ENCODE measurements at regions not wholly inside any gene's neighbourhood (a gene's known extent, or its start where the extent isn't known, plus 50 kb on each side); places are given as distances from the start of the nearest gene placed in this dataset.
A peak's percentile ranks its signal among the peaks of the same experiment; 100 is the strongest.

DNA sequence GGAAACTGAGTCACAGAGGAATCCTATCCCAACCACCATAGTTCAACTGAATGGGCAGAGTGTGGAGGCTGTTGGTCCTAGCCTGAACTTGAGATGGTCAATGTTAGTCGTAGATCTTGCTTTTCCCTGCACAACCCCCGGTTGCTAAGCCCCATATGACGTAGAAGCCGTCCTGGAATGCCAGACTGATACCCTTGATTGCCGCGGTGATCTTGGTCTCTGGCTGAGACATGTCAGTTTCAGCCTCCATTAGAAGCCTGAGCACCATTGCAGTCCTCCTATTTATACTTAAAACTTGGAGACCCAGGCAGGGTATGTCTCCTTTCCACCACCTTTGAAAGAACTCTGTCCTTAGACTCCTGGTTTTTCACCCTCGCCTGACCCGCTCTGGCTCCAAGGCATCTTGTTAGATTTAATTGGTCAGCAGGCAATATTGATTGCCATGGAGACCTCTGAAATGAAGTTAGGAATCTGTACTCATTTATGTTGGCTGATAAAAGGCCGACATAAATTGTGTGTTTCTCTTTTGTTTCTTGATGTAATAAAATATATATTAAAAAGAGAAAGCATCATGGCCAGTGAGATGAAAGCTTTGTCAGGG is 53.4 kb downstream of the RPLP1 start:
- Mint-ChIP-seq H3K9me3 (no peaks in the 10 kb centered on the region), H3K27ac (no peak overlapping the region), H3K36me3 (ENCODE audit: low read depth) (no peaks in the 10 kb centered on the region), H3K4me1 (ENCODE audit: low read depth) (peaks cover 12% of the 10 kb centered on the region), H3K27me3 (no peaks in the 10 kb centered on the region), H3K4me3 (no peak overlapping the region)
- no peak for DNase-seq

DNA sequence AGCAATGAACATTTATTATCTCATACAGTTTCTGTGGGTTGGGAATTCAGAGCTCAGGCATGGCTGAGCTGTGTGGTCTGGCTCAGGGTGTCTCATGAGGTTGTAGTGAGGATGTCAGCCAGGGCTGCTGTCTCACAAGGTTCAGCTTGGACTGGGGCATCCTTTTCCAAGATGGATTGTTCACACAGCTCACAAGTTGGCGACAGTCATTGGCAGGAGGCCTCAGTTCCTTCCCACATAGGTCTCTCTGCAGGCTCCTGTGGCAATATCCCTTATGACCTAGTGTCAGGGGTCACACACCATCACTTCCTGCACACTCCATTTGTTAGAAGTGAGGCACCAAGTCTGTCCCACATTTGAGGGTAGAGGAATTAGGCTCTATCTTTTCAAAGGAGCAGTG is 56.0 kb downstream of the RPLP1 start:
- no peaks in the 10 kb centered on the region for H3K9me3 Mint-ChIP-seq
- H3K4me1 Mint-ChIP-seq (ENCODE audit: low read depth), result peaks cover 12% of the 10 kb centered on the region
- H3K36me3 Mint-ChIP-seq (ENCODE audit: low read depth), result no peaks in the 10 kb centered on the region
- no peak for DNase-seq
- no peak overlapping the region for H3K27ac Mint-ChIP-seq
- no peak overlapping the region for H3K4me3 Mint-ChIP-seq
- peaks cover 10% of the 10 kb centered on the region for H3K27me3 Mint-ChIP-seq

DNA sequence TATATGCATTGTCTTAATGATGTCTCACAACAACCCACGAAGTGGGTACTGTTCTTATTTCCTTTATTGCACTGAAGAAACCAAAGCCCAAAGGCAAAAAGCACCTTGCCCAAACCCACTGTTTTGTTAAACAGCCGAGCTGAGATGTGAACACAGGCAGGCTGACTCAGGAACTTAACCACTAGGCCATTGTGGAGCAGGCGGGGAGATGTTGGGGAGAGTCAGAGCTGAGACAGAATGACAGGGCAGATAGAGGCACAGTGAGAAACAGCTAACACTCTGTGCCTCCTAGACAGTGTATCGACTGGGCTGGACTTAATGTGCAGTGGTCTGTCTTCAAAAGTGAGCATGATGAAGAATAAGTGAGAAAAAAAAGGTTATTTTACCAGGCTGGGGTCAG is 56.5 kb downstream of the RPLP1 start:
- Mint-ChIP-seq H3K4me3 (no peak overlapping the region), H3K36me3 (ENCODE audit: low read depth) (no peaks in the 10 kb centered on the region), H3K9me3 (no peaks in the 10 kb centered on the region), H3K4me1 (ENCODE audit: low read depth) (peaks cover 12% of the 10 kb centered on the region), H3K27me3 (peaks cover 14% of the 10 kb centered on the region), H3K27ac (no peak overlapping the region)
- no peak for DNase-seq

DNA sequence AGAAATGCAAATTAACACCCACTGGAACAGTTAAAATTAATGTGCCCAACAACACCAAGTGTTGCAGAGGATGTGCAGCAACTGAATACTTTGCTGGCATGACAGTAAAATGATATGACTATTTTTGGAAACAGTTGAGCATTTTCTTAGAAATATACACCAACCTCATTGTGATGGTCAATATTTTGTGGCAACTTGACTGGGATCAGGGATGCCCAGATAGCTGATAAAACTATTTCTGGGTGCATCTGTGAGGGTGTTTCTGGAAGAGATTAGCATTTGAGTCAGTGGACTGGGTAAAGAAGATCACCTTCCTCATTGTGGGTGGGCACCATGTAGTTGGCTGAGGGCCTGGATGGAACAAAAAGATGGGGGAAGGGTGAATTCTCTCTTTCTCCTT is 57.9 kb downstream of the RPLP1 start:
- no peak overlapping the region for H3K27ac Mint-ChIP-seq
- peaks cover 14% of the 10 kb centered on the region for H3K27me3 Mint-ChIP-seq
- peaks cover 12% of the 10 kb centered on the region for H3K4me1 Mint-ChIP-seq (ENCODE audit: low read depth)
- H3K36me3 Mint-ChIP-seq (ENCODE audit: low read depth), result no peaks in the 10 kb centered on the region
- no peaks in the 10 kb centered on the region for H3K9me3 Mint-ChIP-seq
- no peak overlapping the region for H3K4me3 Mint-ChIP-seq
- DNase-seq, result no peak

DNA sequence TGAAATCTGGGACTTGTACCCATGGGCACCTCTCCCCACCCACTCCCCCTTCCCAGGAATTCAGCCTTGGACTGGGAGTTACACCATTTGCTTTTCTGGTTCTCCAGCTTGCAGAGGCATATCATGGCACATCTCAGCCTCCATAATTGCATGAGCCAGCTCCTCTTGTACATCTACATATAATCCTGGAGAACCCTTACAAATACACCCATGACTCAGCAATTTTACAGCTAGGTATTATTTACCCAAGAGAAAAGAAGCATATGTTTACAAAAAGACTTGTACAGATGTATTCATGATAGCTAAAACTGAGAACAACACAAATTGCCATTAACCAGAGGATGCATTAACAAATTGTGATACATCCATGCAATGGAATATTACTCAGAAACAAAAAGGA is 58.4 kb downstream of the RPLP1 start:
- Mint-ChIP-seq H3K36me3 (ENCODE audit: low read depth) (no peaks in the 10 kb centered on the region), H3K27me3 (peaks cover 14% of the 10 kb centered on the region), H3K27ac (no peak overlapping the region), H3K4me1 (ENCODE audit: low read depth) (peaks cover 12% of the 10 kb centered on the region), H3K4me3 (no peak overlapping the region), H3K9me3 (no peaks in the 10 kb centered on the region)
- no peak for DNase-seq

DNA sequence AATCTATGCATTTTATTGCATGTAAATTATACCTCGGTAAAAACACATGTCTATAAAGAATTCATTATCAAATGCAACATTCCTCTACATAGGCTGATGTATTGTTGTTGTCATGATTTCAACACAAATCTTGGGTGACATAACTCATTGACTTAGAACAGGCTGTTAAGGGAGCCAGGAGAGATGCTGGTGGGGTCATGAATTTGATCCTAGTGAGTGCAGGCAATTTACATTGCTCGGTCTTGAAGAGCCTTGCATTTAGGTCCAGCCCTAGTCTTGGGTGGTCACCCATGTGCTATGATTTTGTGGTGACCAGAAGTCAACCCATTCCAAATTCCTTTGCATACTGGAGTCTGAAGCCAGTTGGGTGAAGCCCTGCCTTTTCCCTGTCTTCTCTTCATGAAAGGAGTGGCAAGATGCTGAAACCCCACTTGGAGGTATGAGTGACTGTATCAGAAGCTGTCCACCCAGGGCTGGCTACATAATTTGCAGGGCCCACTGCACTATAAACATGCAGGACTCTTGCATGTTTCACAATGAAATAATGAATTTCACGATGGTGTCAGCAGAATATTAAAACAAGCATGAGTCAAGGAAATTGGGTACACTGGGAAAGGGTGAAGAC is 59.2 kb downstream of the RPLP1 start:
- H3K36me3 Mint-ChIP-seq (ENCODE audit: low read depth), result no peaks in the 10 kb centered on the region
- no peak overlapping the region for H3K27ac Mint-ChIP-seq
- H3K9me3 Mint-ChIP-seq, result no peaks in the 10 kb centered on the region
- H3K27me3 Mint-ChIP-seq, result peaks cover 18% of the 10 kb centered on the region
- DNase-seq, result no peak
- no peak overlapping the region for H3K4me3 Mint-ChIP-seq
- peaks cover 12% of the 10 kb centered on the region for H3K4me1 Mint-ChIP-seq (ENCODE audit: low read depth)

DNA sequence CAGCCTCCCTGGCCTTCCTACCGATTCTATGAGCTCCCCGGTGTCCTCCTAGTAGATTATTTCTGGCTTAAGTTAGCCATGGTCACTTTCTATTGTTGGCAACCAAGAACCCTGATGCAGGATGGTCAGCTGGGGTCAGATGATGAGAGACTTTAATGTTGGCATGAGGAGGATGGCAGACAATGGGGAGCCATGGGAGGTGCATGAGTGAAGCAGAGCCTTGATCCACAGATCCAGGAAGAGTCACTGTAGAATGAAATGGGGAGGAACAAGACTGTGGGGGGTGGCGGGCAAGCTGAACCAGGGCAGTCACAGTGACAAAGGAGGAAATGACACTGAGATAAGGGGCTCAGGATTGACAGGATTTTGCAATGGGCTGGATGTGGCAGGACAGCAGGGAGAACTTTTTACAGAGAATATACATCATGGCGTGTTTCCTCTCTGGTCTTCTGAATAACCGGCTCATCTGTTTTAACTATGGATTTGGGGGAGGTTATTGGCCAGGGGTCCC is 60.9 kb downstream of the RPLP1 start:
- Mint-ChIP-seq H3K27ac (no peak overlapping the region), H3K9me3 (no peaks in the 10 kb centered on the region), H3K4me3 (no peak overlapping the region), H3K36me3 (ENCODE audit: low read depth) (no peaks in the 10 kb centered on the region), H3K27me3 (peaks cover 22% of the 10 kb centered on the region), H3K4me1 (ENCODE audit: low read depth) (peaks cover 10% of the 10 kb centered on the region)
- no peak for DNase-seq

DNA sequence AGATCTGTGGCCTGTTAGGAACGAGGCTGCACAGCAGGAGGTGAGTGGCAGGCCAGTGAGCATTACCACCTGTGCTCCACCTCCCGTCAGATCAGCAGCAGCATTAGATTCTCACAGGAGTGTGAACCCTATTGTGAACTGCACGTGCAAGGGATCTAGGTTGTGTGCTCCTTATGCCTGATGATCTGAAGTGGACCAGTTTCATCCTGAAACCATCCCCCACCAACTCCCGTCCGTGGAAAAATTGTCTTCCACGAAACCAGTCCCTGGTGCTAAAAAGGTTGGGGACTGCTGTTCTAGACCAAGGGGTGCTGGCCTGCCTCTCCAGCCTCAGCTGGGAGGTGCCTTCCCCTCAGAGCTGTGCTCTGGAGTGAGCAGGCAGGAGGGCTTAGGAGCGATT is 61.4 kb downstream of the RPLP1 start:
- no peak for DNase-seq
- H3K4me1 Mint-ChIP-seq (ENCODE audit: low read depth), result peaks cover 10% of the 10 kb centered on the region
- no peaks in the 10 kb centered on the region for H3K36me3 Mint-ChIP-seq (ENCODE audit: low read depth)
- no peaks in the 10 kb centered on the region for H3K9me3 Mint-ChIP-seq
- H3K4me3 Mint-ChIP-seq, result no peak overlapping the region
- peaks cover 25% of the 10 kb centered on the region for H3K27me3 Mint-ChIP-seq
- H3K27ac Mint-ChIP-seq, result no peak overlapping the region

DNA sequence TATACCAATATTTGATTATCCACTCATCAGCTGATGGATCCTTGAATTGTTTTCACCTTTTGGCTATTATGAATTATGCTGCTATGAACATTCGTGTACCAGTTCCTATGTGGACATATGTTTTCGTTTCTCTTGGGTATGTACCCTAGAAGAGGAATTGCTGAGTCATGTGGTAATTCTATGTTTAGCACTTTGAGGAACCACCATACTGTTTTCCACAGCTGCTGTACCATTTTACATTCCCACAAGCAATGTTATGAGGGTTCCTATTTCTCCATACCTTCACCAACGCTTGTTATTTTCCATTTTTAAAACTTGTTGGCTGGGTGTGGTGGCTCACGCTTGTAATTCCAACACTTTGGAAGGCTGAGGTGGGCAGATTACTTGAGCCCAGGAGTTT is 62.9 kb downstream of the RPLP1 start:
- Mint-ChIP-seq H3K9me3 (no peaks in the 10 kb centered on the region), H3K4me3 (no peak overlapping the region), H3K4me1 (ENCODE audit: low read depth) (peaks cover 2% of the 10 kb centered on the region), H3K27me3 (peaks cover 28% of the 10 kb centered on the region), H3K36me3 (ENCODE audit: low read depth) (no peaks in the 10 kb centered on the region), H3K27ac (no peak overlapping the region)
- DNase-seq, result no peak

DNA sequence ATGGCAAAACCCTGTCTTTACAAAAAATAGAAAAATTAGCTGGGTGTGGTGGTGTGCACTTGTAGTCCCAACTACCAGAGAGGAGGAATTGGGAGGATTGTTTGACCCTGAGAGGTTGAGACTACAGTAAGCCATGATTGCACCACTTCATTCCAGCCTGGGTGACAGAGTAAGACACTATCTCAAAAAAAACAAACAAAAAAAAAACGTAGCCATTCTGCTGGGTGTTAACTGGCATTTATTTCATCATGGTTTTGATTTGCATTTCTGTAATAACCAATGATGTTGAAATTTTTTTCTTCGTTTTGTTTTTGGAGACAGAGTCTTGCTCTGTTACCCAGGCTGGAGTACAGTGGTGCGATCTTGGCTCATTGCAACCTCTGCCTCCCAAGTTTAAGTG is 63.3 kb downstream of the RPLP1 start:
- Mint-ChIP-seq H3K36me3 (ENCODE audit: low read depth) (no peaks in the 10 kb centered on the region), H3K9me3 (no peaks in the 10 kb centered on the region), H3K4me1 (ENCODE audit: low read depth) (no peaks in the 10 kb centered on the region), H3K27me3 (peaks cover 28% of the 10 kb centered on the region), H3K27ac (no peak overlapping the region), H3K4me3 (no peak overlapping the region)
- no peak for DNase-seq

DNA sequence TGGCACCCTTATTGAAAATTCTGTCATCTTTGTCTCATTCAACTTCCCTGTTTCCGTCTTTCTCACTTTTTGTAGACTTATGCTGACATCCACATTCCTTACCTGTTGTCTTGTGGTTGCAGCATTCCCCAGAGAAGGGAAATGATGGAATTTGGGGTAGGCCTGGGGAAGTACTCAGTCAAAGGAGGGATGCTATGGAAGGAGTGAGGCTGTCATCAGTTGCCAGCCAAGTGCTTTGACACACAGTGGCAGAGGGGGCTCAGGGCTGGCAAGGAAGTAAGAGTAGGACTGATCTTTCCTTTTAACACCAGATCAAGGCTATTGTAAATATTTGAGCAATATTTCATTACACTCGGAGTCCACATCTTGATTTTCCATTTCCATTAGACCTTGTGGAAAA is 64.4 kb downstream of the RPLP1 start:
- Mint-ChIP-seq H3K4me3 (no peak overlapping the region), H3K36me3 (ENCODE audit: low read depth) (no peaks in the 10 kb centered on the region), H3K27ac (no peak overlapping the region), H3K27me3 (peaks cover 28% of the 10 kb centered on the region), H3K9me3 (no peaks in the 10 kb centered on the region), H3K4me1 (ENCODE audit: low read depth) (no peaks in the 10 kb centered on the region)
- no peak for DNase-seq

DNA sequence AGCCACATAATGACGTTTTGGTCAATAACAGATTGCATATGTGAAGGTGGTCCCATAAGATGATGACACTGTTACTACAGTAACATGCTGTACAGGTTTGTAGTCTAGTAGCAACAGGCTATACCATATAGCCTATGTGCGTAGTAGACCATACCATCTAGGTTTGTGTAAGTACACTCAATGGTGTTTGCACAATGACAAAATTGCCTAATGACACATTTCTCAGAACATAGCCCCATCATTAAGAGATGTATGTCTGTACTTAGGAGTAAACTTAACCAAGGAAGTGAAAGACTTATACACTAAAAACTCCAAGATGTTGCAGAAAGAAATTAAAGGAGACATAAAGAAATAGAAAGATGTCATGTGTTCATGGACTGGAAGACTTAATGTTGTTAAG is 66.2 kb downstream of the RPLP1 start:
- H3K36me3 Mint-ChIP-seq (ENCODE audit: low read depth), result no peaks in the 10 kb centered on the region
- peaks cover 4% of the 10 kb centered on the region for H3K4me1 Mint-ChIP-seq (ENCODE audit: low read depth)
- no peak for DNase-seq
- no peak overlapping the region for H3K4me3 Mint-ChIP-seq
- no peaks in the 10 kb centered on the region for H3K9me3 Mint-ChIP-seq
- H3K27me3 Mint-ChIP-seq, result peaks cover 17% of the 10 kb centered on the region
- no peak overlapping the region for H3K27ac Mint-ChIP-seq

DNA sequence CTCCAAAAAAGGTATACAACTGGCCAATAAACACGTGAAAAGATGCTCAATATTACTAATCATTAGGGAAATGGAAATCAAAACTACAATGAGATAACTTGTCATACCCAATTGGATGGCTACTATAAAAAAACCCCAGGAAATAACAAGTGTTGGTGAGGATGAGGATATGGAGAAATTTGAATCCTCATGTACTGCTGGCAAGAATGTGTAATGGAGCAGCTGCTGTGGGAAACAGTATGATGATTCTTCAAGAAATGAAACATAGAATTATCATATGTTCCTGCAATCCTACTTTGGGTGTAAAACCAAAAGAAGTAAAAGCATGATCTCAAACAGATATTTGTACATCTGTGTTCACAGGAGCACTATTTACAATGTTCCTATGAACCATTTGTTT is 67.4 kb downstream of the RPLP1 start:
- H3K27ac Mint-ChIP-seq, result no peak overlapping the region
- no peaks in the 10 kb centered on the region for H3K36me3 Mint-ChIP-seq (ENCODE audit: low read depth)
- no peak overlapping the region for H3K4me3 Mint-ChIP-seq
- peaks cover 14% of the 10 kb centered on the region for H3K27me3 Mint-ChIP-seq
- DNase-seq, result no peak
- H3K4me1 Mint-ChIP-seq (ENCODE audit: low read depth), result peaks cover 4% of the 10 kb centered on the region
- no peaks in the 10 kb centered on the region for H3K9me3 Mint-ChIP-seq

DNA sequence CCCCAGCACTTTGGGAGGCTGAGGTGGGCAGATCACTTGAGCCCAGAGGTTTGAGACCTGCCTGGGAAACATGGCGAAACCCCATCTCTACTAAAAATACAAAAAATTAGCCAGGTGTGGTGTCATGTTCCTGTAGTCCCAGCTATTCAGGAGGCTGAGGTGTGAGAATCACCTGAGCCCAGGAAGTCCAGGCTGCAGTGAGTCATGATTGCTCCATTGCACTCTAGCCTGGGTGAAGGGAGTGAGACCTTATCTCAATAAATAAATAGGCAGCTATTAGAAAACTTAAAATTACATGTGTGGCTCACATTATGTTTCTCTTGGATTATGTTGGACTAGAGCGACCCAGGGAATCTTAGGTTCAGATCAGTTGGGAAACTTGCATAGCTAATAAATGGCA is 69.7 kb downstream of the RPLP1 start:
- Mint-ChIP-seq H3K36me3 (ENCODE audit: low read depth) (no peaks in the 10 kb centered on the region), H3K27me3 (peaks cover 7% of the 10 kb centered on the region), H3K27ac (no peak overlapping the region), H3K4me3 (no peak overlapping the region), H3K9me3 (no peaks in the 10 kb centered on the region), H3K4me1 (ENCODE audit: low read depth) (peaks cover 4% of the 10 kb centered on the region)
- DNase-seq, result no peak

DNA sequence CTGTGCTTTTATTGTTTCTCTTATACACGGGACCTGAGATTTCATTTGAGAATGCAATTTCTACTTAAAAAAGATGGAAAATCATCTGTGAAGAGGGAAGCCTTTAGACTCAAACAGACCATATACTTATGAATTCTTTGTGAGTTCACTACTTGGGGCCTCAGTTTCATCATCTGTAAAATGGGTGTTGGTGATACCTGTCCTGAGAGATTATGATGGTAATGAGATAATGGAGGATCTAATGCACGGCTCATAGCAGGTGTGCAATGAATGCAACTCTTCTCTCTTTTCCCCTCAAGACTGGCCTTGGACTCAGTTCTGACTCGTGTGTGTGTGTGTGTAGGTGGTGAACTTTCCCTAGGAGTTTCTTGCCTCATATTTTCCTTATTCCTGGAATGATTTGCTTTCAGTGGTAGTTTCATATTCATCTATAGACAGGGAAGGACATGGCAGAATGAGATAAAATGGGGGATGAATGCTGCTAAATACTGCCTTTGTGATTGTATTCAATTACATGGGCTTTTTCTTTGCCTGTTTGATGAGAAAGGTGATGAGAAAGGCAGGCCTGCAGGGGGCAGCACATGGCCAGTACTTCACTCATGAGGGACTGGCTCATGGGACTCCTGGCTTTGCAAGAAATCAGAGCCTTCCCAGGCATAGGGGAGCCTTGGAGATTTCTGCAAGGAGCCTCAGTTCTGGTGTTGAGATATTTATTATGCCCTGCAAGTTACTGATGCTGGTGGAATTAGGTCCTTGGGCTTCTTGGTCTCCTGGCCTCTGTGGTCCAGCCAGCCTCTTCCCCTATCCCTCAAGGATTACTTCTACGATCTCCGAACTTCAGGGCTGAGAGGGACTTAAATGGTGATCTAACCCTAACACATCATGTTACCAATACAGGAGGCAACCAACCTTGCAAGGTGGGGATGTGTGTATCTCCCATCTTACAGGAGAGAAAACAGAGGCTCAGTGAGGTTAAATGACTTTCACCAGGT is 70.7 kb downstream of the RPLP1 start:
- DNase-seq, result peak; percentile 79
- Mint-ChIP-seq H3K36me3 (ENCODE audit: low read depth) (no peaks in the 10 kb centered on the region), H3K9me3 (no peaks in the 10 kb centered on the region), H3K4me1 (ENCODE audit: low read depth) (peaks cover 4% of the 10 kb centered on the region), H3K27me3 (peaks cover 7% of the 10 kb centered on the region), H3K27ac (no peak overlapping the region), H3K4me3 (no peak overlapping the region)
